Anterior cingulate cortex (tissue), 58 donors: ENCODE measurements at regions not wholly inside any gene's neighbourhood (a gene's known extent, or its start where the extent isn't known, plus 50 kb on each side); places are given as distances from the start of the nearest gene placed in this dataset.

Experiments used
- DNase-seq, 58 donors: peaks; one replicate each; lab custom pipeline; 2025; lab: John Stamatoyannopoulos, UW

GRCh38 chr13:111893607-111894443, 173.1 kb upstream of the SOX1 start:
- no peak for DNase-seq

GRCh38 chr13:111895896-111896821, 170.8 kb upstream of the SOX1 start:
- DNase-seq, result no peak

GRCh38 chr13:111897178-111897845, 169.6 kb upstream of the SOX1 start:
- DNase-seq, result no peak

- DNase-seq, result no peak
Observed at GRCh38 chr13:111897846-111898215, 169.1 kb upstream of the SOX1 start.

GRCh38 chr13:111898956-111899713, 167.8 kb upstream of the SOX1 start:
- peak in 1 of 58 donors; percentile 30 for DNase-seq

- DNase-seq, result no peak
Observed at GRCh38 chr13:111899714-111900389, 167.1 kb upstream of the SOX1 start.

GRCh38 chr13:111900390-111901131, 166.4 kb upstream of the SOX1 start:
- DNase-seq, result peak in 2 of 58 donors; percentile 16 to 34

GRCh38 chr13:111901267-111901915, 165.6 kb upstream of the SOX1 start:
- DNase-seq, result no peak

GRCh38 chr13:111902726-111903125, 164.2 kb upstream of the SOX1 start:
- no peak for DNase-seq

GRCh38 chr13:111903143-111903542, 163.8 kb upstream of the SOX1 start:
- DNase-seq, result no peak

GRCh38 chr13:111904166-111904565, 162.8 kb upstream of the SOX1 start:
- DNase-seq, result no peak

- no peak for DNase-seq
Observed at GRCh38 chr13:111904701-111905608, 162.0 kb upstream of the SOX1 start.

GRCh38 chr13:111905609-111905945, 161.4 kb upstream of the SOX1 start:
- DNase-seq, result no peak

- DNase-seq, result no peak
Observed at GRCh38 chr13:111906306-111906705, 160.6 kb upstream of the SOX1 start.

- DNase-seq, result no peak
Observed at GRCh38 chr13:111906816-111907215, 160.1 kb upstream of the SOX1 start.

GRCh38 chr13:111907341-111907880, 159.5 kb upstream of the SOX1 start:
- DNase-seq, result no peak

GRCh38 chr13:111908361-111908760, 158.6 kb upstream of the SOX1 start:
- no peak for DNase-seq
